IMR-90 (cell line): ENCODE measurements at regions not wholly inside any gene's neighbourhood (a gene's known extent, or its start where the extent isn't known, plus 50 kb on each side); places are given as distances from the start of the nearest gene placed in this dataset.

Experiments used
- ATAC-seq: fragments of 200-7000 bp; cut with Tn5 transposase; 2 replicates; pipeline ENCODE4 v1.9.1; 2020; ENCODE audit warnings: low read depth, mild to moderate bottlenecking, moderate library complexity
- BruUV-seq: library from RNA; stranded (reverse); fragments of 400-500 nt; replicated peaks from 2 replicates; lab custom pipeline; 2021; lab: Mats Ljungman, UMichigan
- CTCF ChIA-PET: fragments of 300-600 bp; formaldehyde crosslinking; extraction: SDS; loops from one replicate; lab custom pipeline; 2021; ENCODE audit warnings: antibody characterized with exemption; lab: Yijun Ruan, JAX
- POLR2A ChIA-PET: fragments of 300-600 bp; sonication (Branson Sonifier 250); formaldehyde crosslinking; loops from one replicate; lab custom pipeline; 2022; ENCODE audit warnings: antibody characterized with exemption; ENCODE audit not compliant: unreplicated experiment; lab: Charles Lee
- DNase-seq: peaks from one replicate; pipeline ENCODE4 v3.0.0; 2013
- H2AFZ ChIP-seq: replicated peaks from 2 replicates; pipeline ENCODE3; 2013; ENCODE audit warnings: low read length, mild to moderate bottlenecking; ENCODE audit not compliant: poor library complexity
- H2AK5ac ChIP-seq: 2 replicates; pipeline ENCODE4 v1.6.1; 2013; ENCODE audit warnings: low read depth, low read length, inconsistent platforms
- H2AK9ac ChIP-seq: replicated peaks from 2 replicates; pipeline ENCODE3; 2013; ENCODE audit warnings: mild to moderate bottlenecking, low read depth, low read length, moderate library complexity; ENCODE audit not compliant: poor library complexity
- H2BK120ac ChIP-seq: 2 replicates; pipeline ENCODE4 v1.6.1; 2013; ENCODE audit warnings: low read depth, low read length, inconsistent platforms
- H2BK15ac ChIP-seq: 3 replicates; pipeline ENCODE4 v1.6.1; 2013; ENCODE audit warnings: low read depth, low read length, inconsistent platforms
- H2BK20ac ChIP-seq: 2 replicates; pipeline ENCODE4 v1.6.1; 2013; ENCODE audit warnings: low read depth, mild to moderate bottlenecking, inconsistent platforms, low read length, moderate library complexity
- H2BK5ac ChIP-seq: 2 replicates; pipeline ENCODE4 v1.6.1; 2013; ENCODE audit warnings: mild to moderate bottlenecking, low read depth, low read length, inconsistent platforms; ENCODE audit not compliant: poor library complexity, severe bottlenecking
- H3K14ac ChIP-seq: replicated peaks from 2 replicates; pipeline ENCODE4 v1.6.1; 2013; ENCODE audit warnings: low read depth, low read length, inconsistent platforms
- H3K18ac ChIP-seq: 2 replicates; pipeline ENCODE4 v1.6.1; 2013; ENCODE audit warnings: low read depth, low read length, control low read depth
- H3K23ac ChIP-seq: 2 replicates; pipeline ENCODE4 v1.6.1; 2013; ENCODE audit warnings: low read depth, low read length, inconsistent platforms
- H3K27ac ChIP-seq: 2 replicates; pipeline ENCODE4 v1.5.1; 2013; ENCODE audit warnings: mild to moderate bottlenecking, control low read depth, low read length; ENCODE audit not compliant: insufficient read depth
- H3K27me3 ChIP-seq: 2 replicates; pipeline ENCODE4 v1.6.1; 2013; ENCODE audit warnings: low read length; ENCODE audit not compliant: control insufficient read depth, insufficient read depth
- H3K36me3 ChIP-seq: 2 replicates; pipeline ENCODE4 v1.6.1; 2013; ENCODE audit warnings: low read length, mixed read lengths; ENCODE audit not compliant: control insufficient read depth, insufficient read depth
- H3K4ac ChIP-seq: 2 replicates; pipeline ENCODE4 v1.6.1; 2013; ENCODE audit warnings: low read depth, low read length, inconsistent platforms
- H3K4me1 ChIP-seq: 2 replicates; pipeline ENCODE4 v1.6.1; 2013; ENCODE audit warnings: low read length, mixed read lengths; ENCODE audit not compliant: control insufficient read depth, insufficient read depth
- H3K4me2 ChIP-seq: 2 replicates; pipeline ENCODE4 v1.6.1; 2013; ENCODE audit warnings: low read depth, mild to moderate bottlenecking, control low read depth, low read length, moderate library complexity
- H3K4me3 ChIP-seq: 2 replicates; pipeline ENCODE4 v1.5.1; 2013; ENCODE audit warnings: low read depth, mild to moderate bottlenecking, control low read depth, low read length, moderate library complexity; ENCODE audit not compliant: insufficient read depth
- H3K56ac ChIP-seq: 2 replicates; pipeline ENCODE4 v1.6.1; 2013; ENCODE audit warnings: low read length, inconsistent platforms; ENCODE audit not compliant: insufficient read depth; ENCODE audit errors: extremely low read depth
- H3K79me1 ChIP-seq, 2 experiments: 2 replicates each; pipeline ENCODE4 v1.6.1; 2013; ENCODE audit warnings: low read length in 2 of 2, inconsistent platforms in 1 of 2, low read depth in 1 of 2
- H3K9ac ChIP-seq: 2 replicates; pipeline ENCODE4 v1.6.1; 2013; ENCODE audit warnings: low read depth, low read length, control low read depth
- H3K9me1 ChIP-seq: 2 replicates; pipeline ENCODE4 v1.6.1; 2013; ENCODE audit warnings: low read length, inconsistent platforms; ENCODE audit not compliant: insufficient read depth
- H3K9me3 ChIP-seq: 2 replicates; pipeline ENCODE4 v1.6.1; 2013; ENCODE audit warnings: low read length; ENCODE audit not compliant: control insufficient read depth, insufficient read depth
- H4K20me1 ChIP-seq: 2 replicates; pipeline ENCODE4 v1.6.1; 2013; ENCODE audit warnings: low read length, inconsistent platforms; ENCODE audit not compliant: insufficient read depth
- H4K5ac ChIP-seq: 2 replicates; pipeline ENCODE4 v1.6.1; 2013; ENCODE audit warnings: mild to moderate bottlenecking, low read depth, low read length, control low read depth
- H4K8ac ChIP-seq, 2 experiments: 2 replicates each; pipeline ENCODE4 v1.6.1; 2013; ENCODE audit warnings: low read depth in 2 of 2, low read length in 2 of 2, control low read depth in 1 of 2, inconsistent platforms in 1 of 2
- H4K91ac ChIP-seq: 2 replicates; pipeline ENCODE4 v1.6.1; 2013; ENCODE audit warnings: low read depth, low read length, inconsistent platforms; ENCODE audit not compliant: insufficient read depth
- BHLHE40 ChIP-seq: fragments of 150-350 bp; IDR thresholded peaks from 2 replicates; pipeline ENCODE4 v1.6.1; 2016; ENCODE audit warnings: mild to moderate bottlenecking, low read depth, low read length
- CEBPB ChIP-seq: IDR thresholded peaks from 2 replicates; pipeline ENCODE4 v1.6.1; 2012; ENCODE audit warnings: low read depth, low read length, improper control_type of control experiment
- CHD1 ChIP-seq: IDR thresholded peaks from 2 replicates; pipeline ENCODE4 v1.6.1; 2012; ENCODE audit warnings: low read depth, low read length, improper control_type of control experiment
- CTCF ChIP-seq: conservative IDR thresholded peaks from 2 replicates; pipeline ENCODE4 v1.5.1; 2012; ENCODE audit warnings: mild to moderate bottlenecking, low read depth, low read length, improper control_type of control experiment
- ELK1 ChIP-seq: fragments of 150-350 bp; IDR thresholded peaks from 2 replicates; pipeline ENCODE4 v1.6.1; 2016; ENCODE audit warnings: low read depth, mild to moderate bottlenecking, low read length, moderate library complexity, borderline replicate concordance
- FOS ChIP-seq: fragments of 150-350 bp; IDR thresholded peaks from 2 replicates; pipeline ENCODE4 v1.6.1; 2016; ENCODE audit warnings: low read depth, low read length
- MAFK ChIP-seq: IDR thresholded peaks from 2 replicates; pipeline ENCODE4 v1.6.1; 2012; ENCODE audit warnings: low read depth, low read length, improper control_type of control experiment
- MAZ ChIP-seq: IDR thresholded peaks from 2 replicates; pipeline ENCODE4 v1.6.1; 2012; ENCODE audit warnings: low read depth, mild to moderate bottlenecking, low read length, improper control_type of control experiment, moderate library complexity, borderline replicate concordance
- MXI1 ChIP-seq: IDR thresholded peaks from 2 replicates; pipeline ENCODE4 v1.6.1; 2012; ENCODE audit warnings: low read depth, mild to moderate bottlenecking, low read length, moderate library complexity, borderline replicate concordance
- NFE2L2 ChIP-seq: fragments of 150-350 bp; IDR thresholded peaks from 2 replicates; pipeline ENCODE4 v1.6.1; 2016; ENCODE audit warnings: low read depth, mild to moderate bottlenecking, low read length
- POLR2A ChIP-seq: IDR thresholded peaks from 2 replicates; pipeline ENCODE4 v1.6.1; 2012; ENCODE audit warnings: mild to moderate bottlenecking, low read depth, low read length
- RAD21 ChIP-seq: IDR thresholded peaks from 2 replicates; pipeline ENCODE4 v1.6.1; 2012; ENCODE audit warnings: low read length, improper control_type of control experiment
- RCOR1 ChIP-seq: IDR thresholded peaks from 2 replicates; pipeline ENCODE4 v1.6.1; 2012; ENCODE audit warnings: mild to moderate bottlenecking, low read length, improper control_type of control experiment; ENCODE audit not compliant: insufficient replicate concordance
- RFX5 ChIP-seq: IDR thresholded peaks from 2 replicates; pipeline ENCODE4 v1.8.0; 2012; ENCODE audit warnings: low read depth, mild to moderate bottlenecking, low read length, moderate library complexity
- SMC3 ChIP-seq: fragments of 150-350 bp; IDR thresholded peaks from 2 replicates; pipeline ENCODE4 v1.6.1; 2016; ENCODE audit warnings: low read depth, mild to moderate bottlenecking, antibody characterized with exemption, low read length, moderate library complexity
- USF2 ChIP-seq: fragments of 150-350 bp; IDR thresholded peaks from 2 replicates; pipeline ENCODE4 v1.6.1; 2017; ENCODE audit warnings: mild to moderate bottlenecking, antibody characterized with exemption, low read length, low read depth
- WGBS, 2 experiments: methylation state at CpG; one replicate each; pipeline versions ENCODE4 v1.1.5 to v1.1.7; 2013; ENCODE audit warnings: missing lambda C conversion rate in 2 of 2; ENCODE audit not compliant: insufficient read length in 1 of 2; ENCODE audit errors: extremely low coverage in 2 of 2; 5-methylcytosine and 5-hydroxymethylcytosine counted together
- dilution Hi-C: fragments of 300-500 bp; cut with HindIII; formaldehyde crosslinking; loops from one replicate; pipeline ENCODE4 v1.14.3; 2018; ENCODE audit warnings: low sequenced_read_pairs; ENCODE audit not compliant: unreplicated experiment
- in situ Hi-C: fragments of 300-500 bp; cut with MboI; formaldehyde crosslinking; loops from 3 replicates; pipeline ENCODE4 v1.14.3; 2019; ENCODE audit warnings: low sequenced_read_pairs, inconsistent platforms, mixed read lengths
- intact Hi-C: fragments of 100-400 bp; cut with micrococcal nuclease; formaldehyde crosslinking; loops from 2 replicates; pipeline ENCODE4 v1.10.0; 2022

GRCh38 chr2:14713248-14713647 is 80.7 kb downstream of the LRATD1 start:
- intact Hi-C loops, result no loop called here
- H3K36me3 ChIP-seq, result no peaks in the 10 kb centered on the region
- no peak for TF ChIP-seq FOS
- no peak for TF ChIP-seq CTCF
- no peak for TF ChIP-seq MAFK
- TF ChIP-seq RAD21, result no peak
- no peak for TF ChIP-seq USF2
- TF ChIP-seq POLR2A, result no peak
- no peak for TF ChIP-seq MAZ
- no peak for TF ChIP-seq MXI1
- no peak for TF ChIP-seq CHD1
- TF ChIP-seq RFX5, result no peak
- no peak for TF ChIP-seq RCOR1
- TF ChIP-seq CEBPB, result no peak
- no peak for TF ChIP-seq BHLHE40
- TF ChIP-seq NFE2L2, result no peak
- TF ChIP-seq ELK1, result no peak
- TF ChIP-seq SMC3, result no peak

More at GRCh38 chr2:14713248-14713647, 80.7 kb downstream of the LRATD1 start:
- Histone ChIP-seq H3K4ac (no peak overlapping the region), H2AK5ac (no peak overlapping the region), H3K27ac (no peak overlapping the region), H3K9ac (no peak overlapping the region), H4K8ac (no peak overlapping the region), H4K5ac (no peak overlapping the region), H2BK20ac (no peak overlapping the region), H2AFZ (no peak overlapping the region), H3K23ac (no peak overlapping the region), H3K9me1 (no peaks in the 10 kb centered on the region), H3K4me1 (no peaks in the 10 kb centered on the region), H3K4me2 (no peak overlapping the region), H3K79me1 (no peaks in the 10 kb centered on the region), H3K56ac (no peak overlapping the region), H3K9me3 (peaks cover 6% of the 10 kb centered on the region; the same call in 1 of the 2 replicates), H2BK15ac (no peak overlapping the region), H3K18ac (no peak overlapping the region), H3K14ac (no peak overlapping the region), H4K20me1 (no peaks in the 10 kb centered on the region), H3K4me3 (no peak overlapping the region), H2BK5ac (no peak overlapping the region), H2AK9ac (no peak overlapping the region), H4K91ac (no peak overlapping the region), H3K27me3 (no peaks in the 10 kb centered on the region), H2BK120ac (no peak overlapping the region)
- in situ Hi-C loops (no loop called here), dilution Hi-C loops (no loop called here)
- no TSS peak for BruUV-seq
- DNase-seq (no peak), ATAC-seq (no peak)
- ChIA-PET POLR2A (no interaction called here), CTCF (no interaction called here)
- 80% methylated on average over 3 of the region's 5 CpGs; no CpG with 5 or more reads in 1 of the 2 experiments for WGBS, 2 experiments
